ENCODE measurements at regions not wholly inside any gene's neighbourhood (a gene's known extent, or its start where the extent isn't known, plus 50 kb on each side); places are given as distances from the start of the nearest gene placed in this dataset.

GRCh38 chr2:55973673-55974072, 50.1 kb upstream of the EFEMP1 start:
- H3K36me3 ChIP-seq (ENCODE audit: insufficient read depth, low read length) = no peaks in the 10 kb centered on the region
- TF ChIP-seq, protein P1, sequence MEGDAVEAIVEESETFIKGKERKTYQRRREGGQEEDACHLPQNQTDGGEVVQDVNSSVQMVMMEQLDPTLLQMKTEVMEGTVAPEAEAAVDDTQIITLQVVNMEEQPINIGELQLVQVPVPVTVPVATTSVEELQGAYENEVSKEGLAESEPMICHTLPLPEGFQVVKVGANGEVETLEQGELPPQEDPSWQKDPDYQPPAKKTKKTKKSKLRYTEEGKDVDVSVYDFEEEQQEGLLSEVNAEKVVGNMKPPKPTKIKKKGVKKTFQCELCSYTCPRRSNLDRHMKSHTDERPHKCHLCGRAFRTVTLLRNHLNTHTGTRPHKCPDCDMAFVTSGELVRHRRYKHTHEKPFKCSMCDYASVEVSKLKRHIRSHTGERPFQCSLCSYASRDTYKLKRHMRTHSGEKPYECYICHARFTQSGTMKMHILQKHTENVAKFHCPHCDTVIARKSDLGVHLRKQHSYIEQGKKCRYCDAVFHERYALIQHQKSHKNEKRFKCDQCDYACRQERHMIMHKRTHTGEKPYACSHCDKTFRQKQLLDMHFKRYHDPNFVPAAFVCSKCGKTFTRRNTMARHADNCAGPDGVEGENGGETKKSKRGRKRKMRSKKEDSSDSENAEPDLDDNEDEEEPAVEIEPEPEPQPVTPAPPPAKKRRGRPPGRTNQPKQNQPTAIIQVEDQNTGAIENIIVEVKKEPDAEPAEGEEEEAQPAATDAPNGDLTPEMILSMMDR (IDR thresholded peaks at IDR 0.05; ENCODE audit: low read length) = no peak
- TF ChIP-seq EZH2 (IDR thresholded peaks at IDR 0.05; ENCODE audit: borderline replicate concordance, low read length) = no peak
- H3F3A ChIP-seq (ENCODE audit: insufficient read depth, low read length) = no peaks in the 10 kb centered on the region
- H3K9me3 ChIP-seq (ENCODE audit: low read length) = no peaks in the 10 kb centered on the region
- no peak overlapping the region for H2AFZ ChIP-seq (ENCODE audit: low read length)
- H3K27me3 ChIP-seq (ENCODE audit: insufficient read depth, low read length) = no peaks in the 10 kb centered on the region
- H4K20me1 ChIP-seq (ENCODE audit: insufficient read depth, low read length) = no peaks in the 10 kb centered on the region
- H3K4me2 ChIP-seq (ENCODE audit: low read length) = no peak overlapping the region
- H3K4me3 ChIP-seq (ENCODE audit: low read depth, low read length, poor library complexity, severe bottlenecking) = no peak overlapping the region
- no peak overlapping the region for H3K27ac ChIP-seq (ENCODE audit: low read depth, low read length, poor library complexity, severe bottlenecking)
- H3K4me1 ChIP-seq (ENCODE audit: insufficient read depth, low read length, severe bottlenecking) = no peaks in the 10 kb centered on the region
- no peaks in the 10 kb centered on the region for H3K79me2 ChIP-seq (ENCODE audit: insufficient read depth, low read length)
- H3K9me2 ChIP-seq (ENCODE audit: low read depth, low read length) = no peaks in the 10 kb centered on the region
- no peak overlapping the region for H3K9ac ChIP-seq (ENCODE audit: low read length)

DNA sequence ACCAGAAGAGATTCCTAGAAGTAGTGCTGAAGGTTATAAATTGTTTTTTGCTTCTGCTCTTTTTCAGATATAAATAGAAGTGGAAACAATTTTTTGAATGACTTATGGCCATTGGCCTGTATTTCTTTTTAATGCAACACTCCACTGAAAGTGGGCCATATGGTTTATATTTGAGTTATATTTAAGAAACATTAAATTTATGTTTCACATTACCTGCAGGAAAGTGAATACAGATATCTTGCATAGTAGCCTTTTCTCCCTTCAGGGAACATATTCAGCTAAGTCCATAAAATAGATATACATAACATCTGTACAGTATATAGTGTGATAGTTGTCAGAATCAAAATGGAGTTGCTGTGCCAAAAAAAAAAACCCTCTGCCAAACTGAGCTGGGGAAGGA, 53.1 kb upstream of the EFEMP1 start:
- no peak overlapping the region for H3K4me3 ChIP-seq (ENCODE audit: low read depth, low read length, poor library complexity, severe bottlenecking)
- no peaks in the 10 kb centered on the region for H3K36me3 ChIP-seq (ENCODE audit: insufficient read depth, low read length)
- H3K9ac ChIP-seq (ENCODE audit: low read length) = no peak overlapping the region
- TF ChIP-seq, protein P1 (IDR thresholded peaks at IDR 0.05; ENCODE audit: low read length) = no peak
- no peak for TF ChIP-seq EZH2 (IDR thresholded peaks at IDR 0.05; ENCODE audit: borderline replicate concordance, low read length)
- H3K9me3 ChIP-seq (ENCODE audit: low read length) = no peaks in the 10 kb centered on the region
- H3K27ac ChIP-seq (ENCODE audit: low read depth, low read length, poor library complexity, severe bottlenecking) = no peak overlapping the region
- no peaks in the 10 kb centered on the region for H3F3A ChIP-seq (ENCODE audit: insufficient read depth, low read length)
- H3K4me1 ChIP-seq (ENCODE audit: insufficient read depth, low read length, severe bottlenecking) = no peaks in the 10 kb centered on the region
- H3K9me2 ChIP-seq (ENCODE audit: low read depth, low read length) = no peaks in the 10 kb centered on the region
- no peaks in the 10 kb centered on the region for H3K79me2 ChIP-seq (ENCODE audit: insufficient read depth, low read length)
- H3K4me2 ChIP-seq (ENCODE audit: low read length) = no peak overlapping the region
- no peaks in the 10 kb centered on the region for H4K20me1 ChIP-seq (ENCODE audit: insufficient read depth, low read length)
- H3K27me3 ChIP-seq (ENCODE audit: insufficient read depth, low read length) = no peaks in the 10 kb centered on the region
- H2AFZ ChIP-seq (ENCODE audit: low read length) = no peak overlapping the region

- Histone ChIP-seq H3K9ac (ENCODE audit: low read length) (no peak overlapping the region), H3K9me3 (ENCODE audit: low read length) (no peaks in the 10 kb centered on the region), H3K9me2 (ENCODE audit: low read depth, low read length) (no peaks in the 10 kb centered on the region), H3K4me1 (ENCODE audit: insufficient read depth, low read length, severe bottlenecking) (no peaks in the 10 kb centered on the region), H3K79me2 (ENCODE audit: insufficient read depth, low read length) (no peaks in the 10 kb centered on the region), H3K27me3 (ENCODE audit: insufficient read depth, low read length) (no peaks in the 10 kb centered on the region), H3K4me2 (ENCODE audit: low read length) (no peak overlapping the region), H3K36me3 (ENCODE audit: insufficient read depth, low read length) (no peaks in the 10 kb centered on the region), H2AFZ (ENCODE audit: low read length) (no peak overlapping the region), H4K20me1 (ENCODE audit: insufficient read depth, low read length) (no peaks in the 10 kb centered on the region), H3K4me3 (ENCODE audit: low read depth, low read length, poor library complexity, severe bottlenecking) (no peak overlapping the region), H3F3A (ENCODE audit: insufficient read depth, low read length) (no peaks in the 10 kb centered on the region), H3K27ac (ENCODE audit: low read depth, low read length, poor library complexity, severe bottlenecking) (no peak overlapping the region)
- TF ChIP-seq, protein P1 (IDR thresholded peaks at IDR 0.05; ENCODE audit: low read length) = no peak
- TF ChIP-seq EZH2 (IDR thresholded peaks at IDR 0.05; ENCODE audit: borderline replicate concordance, low read length) = no peak
Measured at GRCh38 chr2:55985406-55985805, 61.8 kb upstream of the EFEMP1 start.
